Activated CD4-positive, alpha-beta T cell treated with anti-CD3 and anti-CD28 coated beads, Interleukin-2, Interleukin-4, amounts not matched to agents 100 ng/mL and 50 ng/mL, durations not matched to agents 16 hours and 8 hours (primary cell): ENCODE measurements at regions not wholly inside any gene's neighbourhood (a gene's known extent, or its start where the extent isn't known, plus 50 kb on each side); places are given as distances from the start of the nearest gene placed in this dataset.

Source experiments
- DNase-seq: peaks from one replicate; pipeline ENCODE4 v3.0.0-alpha.2; 2020; ENCODE audit warnings: low spot score

GRCh38 chr3:194837457-194838127 is 151.9 kb downstream of the FAM43A start:
- no peak for DNase-seq

- DNase-seq: no peak
Measured at GRCh38 chr3:194838236-194838635, 152.6 kb downstream of the FAM43A start.

- DNase-seq: no peak
Measured at GRCh38 chr3:194840661-194841514, 155.2 kb downstream of the FAM43A start.

- DNase-seq: no peak
Measured at GRCh38 chr3:194841515-194841841, 155.8 kb downstream of the FAM43A start.

- no peak for DNase-seq
Measured at GRCh38 chr3:194843556-194843955, 157.9 kb downstream of the FAM43A start.

- DNase-seq: no peak
Measured at GRCh38 chr3:194844046-194844445, 158.4 kb downstream of the FAM43A start.

- DNase-seq: no peak
Measured at GRCh38 chr3:194849166-194849875, 163.6 kb downstream of the FAM43A start.

GRCh38 chr3:194851254-194851653 is 165.6 kb downstream of the FAM43A start:
- no peak for DNase-seq

- no peak for DNase-seq
Measured at GRCh38 chr3:194851941-194852340, 166.3 kb downstream of the FAM43A start.

GRCh38 chr3:194852345-194852744 is 166.7 kb downstream of the FAM43A start:
- DNase-seq: no peak

- no peak for DNase-seq
Measured at GRCh38 chr3:194852831-194853508, 167.3 kb downstream of the FAM43A start.

GRCh38 chr3:194854206-194854605 is 168.5 kb downstream of the FAM43A start:
- DNase-seq: no peak

GRCh38 chr3:194854659-194855390 is 169.1 kb downstream of the FAM43A start:
- DNase-seq: no peak

- no peak for DNase-seq
Measured at GRCh38 chr3:194856296-194856695, 170.6 kb downstream of the FAM43A start.

GRCh38 chr3:194857469-194858113 is 171.9 kb downstream of the FAM43A start:
- no peak for DNase-seq

- no peak for DNase-seq
Measured at GRCh38 chr3:194858382-194858781, 172.7 kb downstream of the FAM43A start.

- DNase-seq: no peak
Measured at GRCh38 chr3:194860725-194861124, 175.0 kb downstream of the FAM43A start.

- DNase-seq: no peak
Measured at GRCh38 chr3:194861375-194861774, 175.7 kb downstream of the FAM43A start.

GRCh38 chr3:194865061-194865460 is 179.4 kb downstream of the FAM43A start:
- DNase-seq: no peak

- DNase-seq: no peak
Measured at GRCh38 chr3:194865615-194866014, 179.9 kb downstream of the FAM43A start.

GRCh38 chr3:194866236-194866635 is 180.6 kb downstream of the FAM43A start:
- no peak for DNase-seq
